ENCODE measurements at regions not wholly inside any gene's neighbourhood (a gene's known extent, or its start where the extent isn't known, plus 50 kb on each side); places are given as distances from the start of the nearest gene placed in this dataset.

- Histone ChIP-seq H3K4me3 (ENCODE audit: low read depth in 2 of 2, low read length in 2 of 2) (no peak overlapping the region), H3K36me3 (ENCODE audit: control insufficient read depth, insufficient read depth, low read length) (no peaks in the 10 kb centered on the region), H3K27ac (ENCODE audit: low read length) (no peak overlapping the region), H3K4me1 (ENCODE audit: control insufficient read depth, insufficient read depth, low read length) (no peaks in the 10 kb centered on the region), H3K9me3 (ENCODE audit: control insufficient read depth, insufficient read depth, low read depth, low read length) (no peaks in the 10 kb centered on the region), H3K27me3 (ENCODE audit: control insufficient read depth, insufficient read depth, low read length) (no peaks in the 10 kb centered on the region)
- DNase-seq (ENCODE audit: low read depth, low spot score) (no peak), ATAC-seq (no peak)
- ChIA-PET CTCF (no interaction called here), POLR2A (no interaction called here)
- in situ Hi-C loops (cut with HindIII; ENCODE audit: low pct_unique_long_range_greater_than_20kb, low sequenced_read_pairs) = no loop called here
- intact Hi-C loops (cut with micrococcal nuclease; ENCODE audit: unreplicated experiment) = no loop called here
- BruUV-seq (replicated peaks) = no TSS peak
- TF ChIP-seq POLR2AphosphoS5 (IDR thresholded peaks at IDR 0.05; ENCODE audit: low read depth, low read length) (no peak), TCF7L2 (IDR thresholded peaks at IDR 0.05; ENCODE audit: low read depth, low read length) (no peak), SIN3A (IDR thresholded peaks at IDR 0.05; ENCODE audit: borderline replicate concordance, insufficient read depth, low read depth, low read length) (no peak)
- TF ChIP-seq, protein P1, sequence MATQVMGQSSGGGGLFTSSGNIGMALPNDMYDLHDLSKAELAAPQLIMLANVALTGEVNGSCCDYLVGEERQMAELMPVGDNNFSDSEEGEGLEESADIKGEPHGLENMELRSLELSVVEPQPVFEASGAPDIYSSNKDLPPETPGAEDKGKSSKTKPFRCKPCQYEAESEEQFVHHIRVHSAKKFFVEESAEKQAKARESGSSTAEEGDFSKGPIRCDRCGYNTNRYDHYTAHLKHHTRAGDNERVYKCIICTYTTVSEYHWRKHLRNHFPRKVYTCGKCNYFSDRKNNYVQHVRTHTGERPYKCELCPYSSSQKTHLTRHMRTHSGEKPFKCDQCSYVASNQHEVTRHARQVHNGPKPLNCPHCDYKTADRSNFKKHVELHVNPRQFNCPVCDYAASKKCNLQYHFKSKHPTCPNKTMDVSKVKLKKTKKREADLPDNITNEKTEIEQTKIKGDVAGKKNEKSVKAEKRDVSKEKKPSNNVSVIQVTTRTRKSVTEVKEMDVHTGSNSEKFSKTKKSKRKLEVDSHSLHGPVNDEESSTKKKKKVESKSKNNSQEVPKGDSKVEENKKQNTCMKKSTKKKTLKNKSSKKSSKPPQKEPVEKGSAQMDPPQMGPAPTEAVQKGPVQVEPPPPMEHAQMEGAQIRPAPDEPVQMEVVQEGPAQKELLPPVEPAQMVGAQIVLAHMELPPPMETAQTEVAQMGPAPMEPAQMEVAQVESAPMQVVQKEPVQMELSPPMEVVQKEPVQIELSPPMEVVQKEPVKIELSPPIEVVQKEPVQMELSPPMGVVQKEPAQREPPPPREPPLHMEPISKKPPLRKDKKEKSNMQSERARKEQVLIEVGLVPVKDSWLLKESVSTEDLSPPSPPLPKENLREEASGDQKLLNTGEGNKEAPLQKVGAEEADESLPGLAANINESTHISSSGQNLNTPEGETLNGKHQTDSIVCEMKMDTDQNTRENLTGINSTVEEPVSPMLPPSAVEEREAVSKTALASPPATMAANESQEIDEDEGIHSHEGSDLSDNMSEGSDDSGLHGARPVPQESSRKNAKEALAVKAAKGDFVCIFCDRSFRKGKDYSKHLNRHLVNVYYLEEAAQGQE (IDR thresholded peaks at IDR 0.05; ENCODE audit: insufficient read depth in 1 of 2, low read depth in 2 of 2, low read length in 1 of 2) = no peak
- TF ChIP-seq, protein P2, sequence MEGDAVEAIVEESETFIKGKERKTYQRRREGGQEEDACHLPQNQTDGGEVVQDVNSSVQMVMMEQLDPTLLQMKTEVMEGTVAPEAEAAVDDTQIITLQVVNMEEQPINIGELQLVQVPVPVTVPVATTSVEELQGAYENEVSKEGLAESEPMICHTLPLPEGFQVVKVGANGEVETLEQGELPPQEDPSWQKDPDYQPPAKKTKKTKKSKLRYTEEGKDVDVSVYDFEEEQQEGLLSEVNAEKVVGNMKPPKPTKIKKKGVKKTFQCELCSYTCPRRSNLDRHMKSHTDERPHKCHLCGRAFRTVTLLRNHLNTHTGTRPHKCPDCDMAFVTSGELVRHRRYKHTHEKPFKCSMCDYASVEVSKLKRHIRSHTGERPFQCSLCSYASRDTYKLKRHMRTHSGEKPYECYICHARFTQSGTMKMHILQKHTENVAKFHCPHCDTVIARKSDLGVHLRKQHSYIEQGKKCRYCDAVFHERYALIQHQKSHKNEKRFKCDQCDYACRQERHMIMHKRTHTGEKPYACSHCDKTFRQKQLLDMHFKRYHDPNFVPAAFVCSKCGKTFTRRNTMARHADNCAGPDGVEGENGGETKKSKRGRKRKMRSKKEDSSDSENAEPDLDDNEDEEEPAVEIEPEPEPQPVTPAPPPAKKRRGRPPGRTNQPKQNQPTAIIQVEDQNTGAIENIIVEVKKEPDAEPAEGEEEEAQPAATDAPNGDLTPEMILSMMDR (IDR thresholded peaks at IDR 0.05) = no peak
These were observed 165.6 kb upstream of the STARD13 start for GRCh38 chr13:33450956-33451709.

DNA sequence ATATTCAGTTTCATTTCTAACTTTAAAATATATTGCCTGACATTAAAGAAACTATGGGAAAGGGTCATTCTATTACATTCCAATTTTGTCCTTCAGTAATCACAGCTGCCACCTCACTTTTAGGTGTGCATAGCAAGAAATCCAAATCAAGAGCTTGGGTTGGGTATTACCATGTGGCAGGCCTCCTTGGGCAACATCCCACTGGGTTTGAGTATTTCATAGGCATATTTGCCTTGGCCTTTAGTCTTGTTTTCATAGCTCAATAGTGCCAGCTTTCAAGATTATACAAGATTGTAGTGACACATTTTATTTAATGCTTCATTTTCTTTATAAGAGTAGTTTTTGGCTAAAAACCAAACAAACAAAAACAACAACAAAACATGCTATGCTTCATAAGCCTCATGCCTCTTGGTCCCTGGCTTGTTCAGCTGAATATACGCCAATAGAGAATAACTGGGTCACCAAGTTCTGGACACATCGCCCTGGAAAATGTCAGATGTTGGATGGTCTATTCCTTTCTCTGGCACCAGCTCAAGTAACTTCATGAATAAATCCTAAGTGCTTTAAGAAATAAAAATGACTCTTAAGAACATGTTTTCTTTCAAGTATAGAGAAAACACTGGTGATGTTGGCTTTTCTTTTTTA, 167.4 kb upstream of the STARD13 start:
- no TSS peak for BruUV-seq (replicated peaks)
- Histone ChIP-seq H3K9me3 (ENCODE audit: control insufficient read depth, insufficient read depth, low read depth, low read length) (no peaks in the 10 kb centered on the region), H3K4me3 (ENCODE audit: low read depth in 2 of 2, low read length in 2 of 2) (no peak overlapping the region), H3K27ac (ENCODE audit: low read length) (no peak overlapping the region), H3K4me1 (ENCODE audit: control insufficient read depth, insufficient read depth, low read length) (no peaks in the 10 kb centered on the region), H3K27me3 (ENCODE audit: control insufficient read depth, insufficient read depth, low read length) (no peaks in the 10 kb centered on the region), H3K36me3 (ENCODE audit: control insufficient read depth, insufficient read depth, low read length) (no peaks in the 10 kb centered on the region)
- in situ Hi-C loops (cut with HindIII; ENCODE audit: low pct_unique_long_range_greater_than_20kb, low sequenced_read_pairs) = no loop called here
- intact Hi-C loops (cut with micrococcal nuclease; ENCODE audit: unreplicated experiment) = no loop called here
- ChIA-PET POLR2A (no interaction called here), CTCF (no interaction called here)
- DNase-seq (ENCODE audit: low read depth, low spot score) (no peak), ATAC-seq (no peak)
- TF ChIP-seq POLR2AphosphoS5 (IDR thresholded peaks at IDR 0.05; ENCODE audit: low read depth, low read length) (no peak), TCF7L2 (IDR thresholded peaks at IDR 0.05; ENCODE audit: low read depth, low read length) (no peak), SIN3A (IDR thresholded peaks at IDR 0.05; ENCODE audit: borderline replicate concordance, insufficient read depth, low read depth, low read length) (no peak)
- TF ChIP-seq, protein P2 (IDR thresholded peaks at IDR 0.05) = no peak
- TF ChIP-seq, protein P1 (IDR thresholded peaks at IDR 0.05; ENCODE audit: insufficient read depth in 1 of 2, low read depth in 2 of 2, low read length in 1 of 2) = no peak

Data from Panc1 (cell line).